IPS DF 6.9 (cell line): ENCODE measurements at regions not wholly inside any gene's neighbourhood (a gene's known extent, or its start where the extent isn't known, plus 50 kb on each side); places are given as distances from the start of the nearest gene placed in this dataset.
"Not testable (repeated sequence)": the region's sequence is repeated elsewhere in the genome, so short reads cannot be mapped to it uniquely, and the experiment has no call there.

ENCODE experiments used
- DNase-seq: peaks from one replicate; pipeline ENCODE4 v3.0.0-alpha.2; 2013; ENCODE audit warnings: low read depth, low spot score
- H3K27ac ChIP-seq: one replicate; pipeline ENCODE4 v1.5.1; 2013; ENCODE audit warnings: low read length, control low read depth
- H3K27me3 ChIP-seq: 2 replicates; pipeline ENCODE4 v1.6.1; 2013; ENCODE audit warnings: mild to moderate bottlenecking, low read length; ENCODE audit not compliant: control insufficient read depth, insufficient read depth
- H3K36me3 ChIP-seq: 2 replicates; pipeline ENCODE4 v1.6.1; 2013; ENCODE audit warnings: low read length; ENCODE audit not compliant: control insufficient read depth, insufficient read depth
- H3K4me1 ChIP-seq: 2 replicates; pipeline ENCODE4 v1.6.1; 2013; ENCODE audit warnings: low read length; ENCODE audit not compliant: control insufficient read depth, insufficient read depth
- H3K4me3 ChIP-seq: 2 replicates; pipeline ENCODE4 v1.5.1; 2013; ENCODE audit warnings: mild to moderate bottlenecking, low read length
- H3K9me3 ChIP-seq: 2 replicates; pipeline ENCODE4 v1.6.1; 2013; ENCODE audit warnings: low read length, inconsistent platforms; ENCODE audit not compliant: control insufficient read depth, insufficient read depth
- WGBS: extraction: QIAGEN DNeasy Blood & Tissue Kit; methylation state at CpG from one replicate; pipeline ENCODE4 v1.1.7; 2013; ENCODE audit warnings: mixed read lengths, missing lambda C conversion rate; ENCODE audit not compliant: insufficient read length, insufficient coverage; 5-methylcytosine and 5-hydroxymethylcytosine counted together

- no peak for DNase-seq
- Histone ChIP-seq H3K27ac (no peak overlapping the region), H3K27me3 (no peaks in the 10 kb centered on the region), H3K4me3 (no peak overlapping the region), H3K9me3 (no peaks in the 10 kb centered on the region), H3K36me3 (no peaks in the 10 kb centered on the region), H3K4me1 (no peaks in the 10 kb centered on the region)
- WGBS, result no CpG with 5 or more reads among the region's 1 CpG
Measured at GRCh38 chr9:30605936-30606335, 1778.5 kb upstream of the ACO1 start.

GRCh38 chr9:30609713-30610112 lies 1774.7 kb upstream of the ACO1 start:
- WGBS, result 100% methylated on average over 1 of the region's 1 CpG
- H3K27ac ChIP-seq, result no peak overlapping the region
- H3K4me1 ChIP-seq, result no peaks in the 10 kb centered on the region
- H3K9me3 ChIP-seq, result no peaks in the 10 kb centered on the region
- H3K27me3 ChIP-seq, result no peaks in the 10 kb centered on the region
- H3K4me3 ChIP-seq, result no peak overlapping the region
- DNase-seq, result no peak
- no peaks in the 10 kb centered on the region for H3K36me3 ChIP-seq

GRCh38 chr9:30616782-30617181 lies 1767.7 kb upstream of the ACO1 start:
- H3K4me1 ChIP-seq, DNase-seq, H3K36me3 ChIP-seq, H3K27me3 ChIP-seq, H3K4me3 ChIP-seq, H3K27ac ChIP-seq, H3K9me3 ChIP-seq: not testable (repeated sequence)
- WGBS, result no CpG with 5 or more reads among the region's 7 CpGs

- no CpG with 5 or more reads among the region's 4 CpGs for WGBS
- no peak for DNase-seq
Measured at GRCh38 chr9:30622561-30622960, 1761.9 kb upstream of the ACO1 start.

GRCh38 chr9:30628915-30629567 lies 1755.4 kb upstream of the ACO1 start:
- no CpG with 5 or more reads among the region's 2 CpGs for WGBS
- H3K9me3 ChIP-seq, result no peaks in the 10 kb centered on the region
- H3K4me1 ChIP-seq, result no peaks in the 10 kb centered on the region
- no peaks in the 10 kb centered on the region for H3K27me3 ChIP-seq
- no peaks in the 10 kb centered on the region for H3K36me3 ChIP-seq
- no peak overlapping the region for H3K4me3 ChIP-seq
- no peak for DNase-seq
- H3K27ac ChIP-seq, result no peak overlapping the region

More at GRCh38 chr9:30622561-30622960, 1761.9 kb upstream of the ACO1 start:
- Histone ChIP-seq H3K4me1 (no peaks in the 10 kb centered on the region), H3K27me3 (no peaks in the 10 kb centered on the region), H3K27ac (no peak overlapping the region), H3K9me3 (no peaks in the 10 kb centered on the region), H3K36me3 (no peaks in the 10 kb centered on the region), H3K4me3 (no peak overlapping the region)

GRCh38 chr9:30630459-30630858 lies 1754.0 kb upstream of the ACO1 start:
- no peak overlapping the region for H3K27ac ChIP-seq
- H3K36me3 ChIP-seq, result no peaks in the 10 kb centered on the region
- no peak for DNase-seq
- H3K4me3 ChIP-seq, result no peak overlapping the region
- no peaks in the 10 kb centered on the region for H3K9me3 ChIP-seq
- no peaks in the 10 kb centered on the region for H3K4me1 ChIP-seq
- no peaks in the 10 kb centered on the region for H3K27me3 ChIP-seq

GRCh38 chr9:30646639-30647038 lies 1737.8 kb upstream of the ACO1 start:
- DNase-seq, H3K4me3 ChIP-seq, H3K4me1 ChIP-seq, H3K27me3 ChIP-seq, H3K27ac ChIP-seq, H3K36me3 ChIP-seq, H3K9me3 ChIP-seq: not testable (repeated sequence)
- WGBS, result no CpG with 5 or more reads among the region's 6 CpGs

- Histone ChIP-seq H3K27ac (no peak overlapping the region), H3K9me3 (no peaks in the 10 kb centered on the region)
- no CpG with 5 or more reads among the region's 5 CpGs for WGBS
Measured at GRCh38 chr9:30661925-30662324, 1722.5 kb upstream of the ACO1 start.

GRCh38 chr9:30670805-30671562 lies 1713.5 kb upstream of the ACO1 start:
- Histone ChIP-seq H3K27ac (no peak overlapping the region), H3K9me3 (no peaks in the 10 kb centered on the region), H3K4me3 (no peak overlapping the region), H3K4me1 (no peaks in the 10 kb centered on the region), H3K27me3 (no peaks in the 10 kb centered on the region), H3K36me3 (no peaks in the 10 kb centered on the region)
- no CpG with 5 or more reads among the region's 13 CpGs for WGBS
- DNase-seq, result no peak

More at GRCh38 chr9:30661925-30662324, 1722.5 kb upstream of the ACO1 start:
- Histone ChIP-seq H3K27me3 (no peaks in the 10 kb centered on the region), H3K4me3 (no peak overlapping the region), H3K4me1 (no peaks in the 10 kb centered on the region), H3K36me3 (no peaks in the 10 kb centered on the region)
- DNase-seq, result no peak

- H3K27ac ChIP-seq, result no peak overlapping the region
- WGBS, result no CpG with 5 or more reads among the region's 1 CpG
- no peak overlapping the region for H3K4me3 ChIP-seq
- no peaks in the 10 kb centered on the region for H3K36me3 ChIP-seq
- no peaks in the 10 kb centered on the region for H3K27me3 ChIP-seq
- no peaks in the 10 kb centered on the region for H3K9me3 ChIP-seq
- no peak for DNase-seq
- no peaks in the 10 kb centered on the region for H3K4me1 ChIP-seq
Measured at GRCh38 chr9:30673132-30673531, 1711.3 kb upstream of the ACO1 start.

GRCh38 chr9:30676651-30677050 lies 1707.8 kb upstream of the ACO1 start:
- H3K9me3 ChIP-seq, result no peaks in the 10 kb centered on the region
- no peak for DNase-seq
- H3K4me1 ChIP-seq, result no peaks in the 10 kb centered on the region
- no peaks in the 10 kb centered on the region for H3K36me3 ChIP-seq
- no CpG with 5 or more reads among the region's 1 CpG for WGBS
- H3K4me3 ChIP-seq, result no peak overlapping the region
- no peak overlapping the region for H3K27ac ChIP-seq
- H3K27me3 ChIP-seq, result no peaks in the 10 kb centered on the region
